Caco-2 (cell line): ENCODE measurements at regions not wholly inside any gene's neighbourhood (a gene's known extent, or its start where the extent isn't known, plus 50 kb on each side); places are given as distances from the start of the nearest gene placed in this dataset.

ENCODE experiments used
- BruUV-seq: library from RNA; stranded (reverse); fragments of 400-500 nt; replicated peaks from 2 replicates; lab custom pipeline; 2021; lab: Mats Ljungman, UMichigan
- CTCF ChIA-PET: fragments of 300-600 bp; sonication (Branson Sonifier 250); formaldehyde crosslinking; loops from one replicate; lab custom pipeline; 2022; ENCODE audit warnings: antibody characterized with exemption; lab: Charles Lee
- POLR2A ChIA-PET: fragments of 300-600 bp; sonication (Branson Sonifier 250); formaldehyde crosslinking; loops from one replicate; lab custom pipeline; 2022; ENCODE audit warnings: antibody characterized with exemption; lab: Charles Lee
- DNase-seq, 2 experiments: peaks; one replicate each; pipeline versions ENCODE4 v3.0.0 to v3.0.0-alpha.2; 2020 to 2022
- H3K27me3 ChIP-seq: replicated peaks from 2 replicates; pipeline ENCODE4 v1.6.0; 2011; ENCODE audit warnings: low read length; ENCODE audit not compliant: control insufficient read depth, insufficient read depth
- H3K36me3 ChIP-seq: 2 replicates; pipeline ENCODE4 v1.5.1; 2011; ENCODE audit warnings: low read length; ENCODE audit not compliant: control insufficient read depth, insufficient read depth
- H3K4me1 ChIP-seq: fragments of 250-450 bp; sonication (Bioruptor Pico); 2 replicates; pipeline ENCODE4 v1.5.1; 2020; ENCODE audit warnings: mild to moderate bottlenecking
- H3K4me3 ChIP-seq: 2 replicates; pipeline ENCODE4 v1.5.1; 2011; ENCODE audit warnings: low read depth, mild to moderate bottlenecking, control low read depth, low read length
- H3K9me3 ChIP-seq: fragments of 250-450 bp; sonication (Bioruptor Pico); 2 replicates; pipeline ENCODE4 v1.5.1; 2020; ENCODE audit warnings: mild to moderate bottlenecking, moderate library complexity
- H3K27ac Mint-ChIP-seq: one replicate; pipeline ENCODE4 v1.8.0; 2022; ENCODE audit warnings: mixed read lengths; ENCODE audit not compliant: unreplicated experiment
- H3K27me3 Mint-ChIP-seq: one replicate; pipeline ENCODE4 v1.8.0; 2022; ENCODE audit warnings: mixed read lengths; ENCODE audit not compliant: insufficient read depth, unreplicated experiment
- H3K36me3 Mint-ChIP-seq: one replicate; pipeline ENCODE4 v1.8.0; 2022; ENCODE audit warnings: mild to moderate bottlenecking, mixed read lengths; ENCODE audit not compliant: insufficient read depth, unreplicated experiment
- H3K4me1 Mint-ChIP-seq: one replicate; pipeline ENCODE4 v1.8.0; 2022; ENCODE audit warnings: low read depth, mixed read lengths; ENCODE audit not compliant: unreplicated experiment
- H3K4me3 Mint-ChIP-seq: one replicate; pipeline ENCODE4 v1.8.0; 2022; ENCODE audit warnings: mild to moderate bottlenecking, moderate library complexity, mixed read lengths; ENCODE audit not compliant: unreplicated experiment
- H3K9me3 Mint-ChIP-seq: one replicate; pipeline ENCODE4 v1.8.0; 2022; ENCODE audit warnings: mixed read lengths; ENCODE audit not compliant: unreplicated experiment
- CTCF ChIP-seq, 2 experiments: fragments of 200-600 bp in 1 of 2; IDR thresholded peaks; 1 replicate in 1 of 2; 2 replicates in 1 of 2; pipeline versions ENCODE4 v1.5.1 to v1.8.0; 2011 to 2022; ENCODE audit warnings: antibody characterized with exemption in 1 of 2, control low read depth in 1 of 2, inconsistent platforms in 1 of 2, low read depth in 1 of 2, low read length in 1 of 2, mild to moderate bottlenecking in 1 of 2, moderate library complexity in 1 of 2; ENCODE audit not compliant: insufficient read depth in 1 of 2, severe bottlenecking in 1 of 2, unreplicated experiment in 1 of 2
- intact Hi-C: fragments of 100-400 bp; cut with micrococcal nuclease; formaldehyde crosslinking; loops from one replicate; pipeline ENCODE4 v1.10.0; 2022; ENCODE audit not compliant: unreplicated experiment

- H3K4me3 Mint-ChIP-seq = no peak overlapping the region
- BruUV-seq = no TSS peak
- Histone ChIP-seq H3K9me3 (no peaks in the 10 kb centered on the region), H3K4me1 (no peaks in the 10 kb centered on the region), H3K27me3 (no peaks in the 10 kb centered on the region), H3K36me3 (no peaks in the 10 kb centered on the region), H3K4me3 (no peak overlapping the region)
- TF ChIP-seq CTCF (IDR thresholded peaks at IDR 0.05; ENCODE audit: insufficient read depth in 1 of 2, low read depth in 1 of 2, low read length in 1 of 2, severe bottlenecking in 1 of 2, unreplicated experiment in 1 of 2) = no peak
- H3K4me1 Mint-ChIP-seq = no peaks in the 10 kb centered on the region
- no peak overlapping the region for H3K27ac Mint-ChIP-seq
- H3K9me3 Mint-ChIP-seq = no peaks in the 10 kb centered on the region
- CTCF ChIA-PET = no interaction called here
- no peaks in the 10 kb centered on the region for H3K36me3 Mint-ChIP-seq
- intact Hi-C loops = no loop called here
- peaks cover 27% of the 10 kb centered on the region for H3K27me3 Mint-ChIP-seq
- no peak for DNase-seq
- POLR2A ChIA-PET = no interaction called here
Measured at GRCh38 chr16:13829697-13830299, 90.2 kb upstream of the ERCC4 start.

DNA sequence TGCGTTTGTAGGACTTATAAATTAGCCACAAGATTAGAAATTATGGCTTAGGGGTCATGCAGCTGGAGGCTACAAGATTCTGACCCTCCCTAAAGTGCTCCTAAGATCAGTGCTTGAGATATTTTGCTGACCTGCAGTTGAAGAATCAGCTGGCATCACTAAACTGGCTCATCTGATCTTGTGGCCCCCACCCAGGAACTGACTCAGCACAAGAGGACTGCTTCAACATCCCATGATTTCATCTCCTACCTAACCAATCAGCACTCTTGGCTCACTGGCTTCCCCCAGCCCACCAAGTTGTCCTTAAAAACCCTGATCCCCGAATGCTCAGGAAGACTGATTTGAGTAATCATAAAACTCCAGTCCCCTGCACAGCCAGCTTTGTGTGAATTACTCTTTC, 86.4 kb upstream of the ERCC4 start:
- Mint-ChIP-seq H3K4me3 (no peak overlapping the region), H3K27ac (no peak overlapping the region), H3K36me3 (no peaks in the 10 kb centered on the region), H3K4me1 (no peaks in the 10 kb centered on the region), H3K9me3 (no peaks in the 10 kb centered on the region), H3K27me3 (peaks cover 34% of the 10 kb centered on the region)
- CTCF ChIA-PET = no interaction called here
- TF ChIP-seq CTCF (IDR thresholded peaks at IDR 0.05; ENCODE audit: insufficient read depth in 1 of 2, low read depth in 1 of 2, low read length in 1 of 2, severe bottlenecking in 1 of 2, unreplicated experiment in 1 of 2) = no peak
- BruUV-seq = no TSS peak
- Histone ChIP-seq H3K4me1 (no peaks in the 10 kb centered on the region), H3K9me3 (no peaks in the 10 kb centered on the region), H3K4me3 (no peak overlapping the region), H3K36me3 (no peaks in the 10 kb centered on the region), H3K27me3 (no peaks in the 10 kb centered on the region)
- POLR2A ChIA-PET = no interaction called here
- intact Hi-C loops = no loop called here
- no peak for DNase-seq

DNA sequence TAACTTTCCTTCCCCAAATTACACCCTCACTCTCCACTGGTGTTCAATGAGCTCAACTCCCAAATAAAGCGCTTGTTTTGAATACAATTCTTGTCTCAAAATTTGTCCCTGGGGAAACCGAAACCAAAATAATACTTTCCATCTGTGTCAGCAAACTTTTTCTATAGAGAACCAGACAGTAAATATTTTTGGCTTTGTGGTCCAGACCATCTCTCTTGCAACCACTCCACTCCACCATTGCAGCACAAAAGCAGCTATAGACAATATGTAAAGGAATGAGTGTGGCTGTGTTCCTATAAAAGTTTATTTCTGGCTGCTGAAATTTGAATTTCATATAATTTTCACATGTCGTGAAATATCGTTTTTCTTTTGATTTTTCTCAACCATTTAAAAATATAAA, 84.6 kb upstream of the ERCC4 start:
- no peak overlapping the region for H3K4me3 Mint-ChIP-seq

More for the DNA sequence above, 84.6 kb upstream of the ERCC4 start:
- Mint-ChIP-seq H3K27ac (no peak overlapping the region), H3K4me1 (no peaks in the 10 kb centered on the region), H3K36me3 (no peaks in the 10 kb centered on the region), H3K27me3 (peaks cover 36% of the 10 kb centered on the region), H3K9me3 (no peaks in the 10 kb centered on the region)
- TF ChIP-seq CTCF (IDR thresholded peaks at IDR 0.05; ENCODE audit: insufficient read depth in 1 of 2, low read depth in 1 of 2, low read length in 1 of 2, severe bottlenecking in 1 of 2, unreplicated experiment in 1 of 2) = no peak
- Histone ChIP-seq H3K27me3 (no peaks in the 10 kb centered on the region), H3K9me3 (no peaks in the 10 kb centered on the region), H3K4me1 (no peaks in the 10 kb centered on the region), H3K4me3 (no peak overlapping the region), H3K36me3 (no peaks in the 10 kb centered on the region)
- intact Hi-C loops = no loop called here
- POLR2A ChIA-PET = no interaction called here
- DNase-seq = no peak
- CTCF ChIA-PET = no interaction called here
- BruUV-seq = no TSS peak
